ENCODE measurements at regions not wholly inside any gene's neighbourhood (a gene's known extent, or its start where the extent isn't known, plus 50 kb on each side); places are given as distances from the start of the nearest gene placed in this dataset.

- Histone ChIP-seq H3K4me3 (ENCODE audit: low read depth in 2 of 2, low read length in 1 of 2) (no peak overlapping the region), H3F3A (replicated peaks; ENCODE audit: insufficient read depth) (no peaks in the 10 kb centered on the region), H3K4me2 (no peak overlapping the region), H3K4me1 (ENCODE audit: control insufficient read depth in 1 of 2, insufficient read depth in 2 of 2, low read depth in 1 of 2, low read length in 1 of 2) (peaks cover 0 to 3% of the 10 kb centered on the region in 2 experiments; a peak in 1 of 4 replicates), H2AFZ (ENCODE audit: low read depth) (no peak overlapping the region), H3K36me3 (replicated peaks in 1 of 2; ENCODE audit: control insufficient read depth in 1 of 2, insufficient read depth in 2 of 2, low read length in 1 of 2) (no peaks in the 10 kb centered on the region), H3K27ac (ENCODE audit: low read depth in 2 of 2, low read length in 1 of 2) (no peak overlapping the region), H3K9me2 (no peaks in the 10 kb centered on the region), H3K9me3 (no peaks in the 10 kb centered on the region), H3K27me3 (ENCODE audit: insufficient read depth) (no peaks in the 10 kb centered on the region), H4K20me1 (ENCODE audit: insufficient read depth) (no peaks in the 10 kb centered on the region), H3K9ac (no peak overlapping the region), H3K79me2 (ENCODE audit: insufficient read depth) (no peaks in the 10 kb centered on the region)
- WGBS (ENCODE audit: low lambda C conversion rate): 31% methylated on average over 3 of the region's 6 CpGs
- TF ChIP-seq NRF1 (IDR thresholded peaks at IDR 0.05; ENCODE audit: low read depth, low read length) (no peak), SIN3A (IDR thresholded peaks at IDR 0.05; ENCODE audit: borderline replicate concordance, low read depth, low read length) (no peak), PBX3 (IDR thresholded peaks at IDR 0.05) (no peak), TEAD4 (IDR thresholded peaks at IDR 0.05; ENCODE audit: borderline replicate concordance, insufficient read depth) (no peak), MEF2A (IDR thresholded peaks at IDR 0.05; ENCODE audit: borderline replicate concordance, low read depth) (no peak)
- ChIA-PET POLR2A (no interaction called here), CTCF (interaction anchor here (0.7 kb wide), 1 partner anchor 12 kb away, joined by 4 read pairs; no protein-coding TSS in a partner anchor)
- no peak for DNase-seq
These were observed 75.2 kb upstream of the ZC3H12A start for GRCh38 chr1:37399205-37399604.

- TF ChIP-seq NFIC (IDR thresholded peaks at IDR 0.05; ENCODE audit: borderline replicate concordance): no peak
- no peak for TF ChIP-seq RAD21 (IDR thresholded peaks at IDR 0.05; ENCODE audit: low read length)
- TF ChIP-seq NRF1 (IDR thresholded peaks at IDR 0.05; ENCODE audit: low read depth, low read length): no peak
- TF ChIP-seq GATA2 (CRISPR knock-in tag; IDR thresholded peaks at IDR 0.05): no peak
- no peak for TF ChIP-seq GABPA (IDR thresholded peaks at IDR 0.05; ENCODE audit: low read depth)
- TF ChIP-seq FOXJ3 (CRISPR knock-in tag; IDR thresholded peaks at IDR 0.05): no peak
- Histone ChIP-seq H3K9me2 (no peaks in the 10 kb centered on the region), H3K9me3 (no peaks in the 10 kb centered on the region), H3K4me3 (ENCODE audit: low read depth in 2 of 2, low read length in 1 of 2) (no peak overlapping the region), H2AFZ (ENCODE audit: low read depth) (no peak overlapping the region), H3K36me3 (replicated peaks in 1 of 2; ENCODE audit: control insufficient read depth in 1 of 2, insufficient read depth in 2 of 2, low read length in 1 of 2) (no peaks in the 10 kb centered on the region), H3K27ac (ENCODE audit: low read depth in 2 of 2, low read length in 1 of 2) (no peak overlapping the region), H3K9ac (no peak overlapping the region), H3K4me1 (ENCODE audit: control insufficient read depth in 1 of 2, insufficient read depth in 2 of 2, low read depth in 1 of 2, low read length in 1 of 2) (no peaks in the 10 kb centered on the region), H3F3A (replicated peaks; ENCODE audit: insufficient read depth) (no peaks in the 10 kb centered on the region), H3K27me3 (ENCODE audit: insufficient read depth) (no peaks in the 10 kb centered on the region), H3K79me2 (ENCODE audit: insufficient read depth) (no peaks in the 10 kb centered on the region), H3K4me2 (no peak overlapping the region), H4K20me1 (ENCODE audit: insufficient read depth) (no peaks in the 10 kb centered on the region)
- ChIA-PET CTCF (no interaction called here), POLR2A (no interaction called here)
- 24% methylated on average over 3 of the region's 3 CpGs for WGBS (ENCODE audit: low lambda C conversion rate)
- DNase-seq: no peak
These were observed 74.4 kb upstream of the ZC3H12A start for GRCh38 chr1:37399830-37400464.

GRCh38 chr1:37400466-37401225 lies 73.7 kb upstream of the ZC3H12A start:
- Histone ChIP-seq H3K79me2 (ENCODE audit: insufficient read depth) (no peaks in the 10 kb centered on the region), H3K9ac (no peak overlapping the region), H3K27ac (ENCODE audit: low read depth in 2 of 2, low read length in 1 of 2) (no peak overlapping the region), H3K9me3 (no peaks in the 10 kb centered on the region), H2AFZ (ENCODE audit: low read depth) (no peak overlapping the region), H3F3A (replicated peaks; ENCODE audit: insufficient read depth) (no peaks in the 10 kb centered on the region), H3K36me3 (replicated peaks in 1 of 2; ENCODE audit: control insufficient read depth in 1 of 2, insufficient read depth in 2 of 2, low read length in 1 of 2) (no peaks in the 10 kb centered on the region), H3K4me2 (no peak overlapping the region), H3K4me1 (ENCODE audit: control insufficient read depth in 1 of 2, insufficient read depth in 2 of 2, low read depth in 1 of 2, low read length in 1 of 2) (no peaks in the 10 kb centered on the region), H3K9me2 (no peaks in the 10 kb centered on the region), H4K20me1 (ENCODE audit: insufficient read depth) (no peaks in the 10 kb centered on the region), H3K4me3 (ENCODE audit: low read depth in 2 of 2, low read length in 1 of 2) (no peak overlapping the region), H3K27me3 (ENCODE audit: insufficient read depth) (no peaks in the 10 kb centered on the region)
- ChIA-PET POLR2A (no interaction called here), CTCF (no interaction called here)
- 49% methylated on average over 21 of the region's 21 CpGs for WGBS (ENCODE audit: low lambda C conversion rate)
- DNase-seq: no peak
- TF ChIP-seq IRF3 (IDR thresholded peaks at IDR 0.05; ENCODE audit: low read depth, low read length) (no peak), USF2 (IDR thresholded peaks at IDR 0.05; ENCODE audit: borderline replicate concordance, low read depth, low read length) (no peak), RXRA (IDR thresholded peaks at IDR 0.05; ENCODE audit: borderline replicate concordance, low read depth) (no peak), REST (IDR thresholded peaks at IDR 0.05; ENCODE audit: low read depth, low read length) (no peak)

Data from SK-N-SH (cell line).